Transverse colon (tissue), 4 donors: ENCODE measurements at regions not wholly inside any gene's neighbourhood (a gene's known extent, or its start where the extent isn't known, plus 50 kb on each side); places are given as distances from the start of the nearest gene placed in this dataset.
"Not testable (repeated sequence)": the region's sequence is repeated elsewhere in the genome, so short reads cannot be mapped to it uniquely, and the experiment has no call there.

Experiments
- DNase-seq: peaks from one replicate; pipeline ENCODE4 v3.0.0-alpha.2; 2019
- H3K27ac ChIP-seq, 4 donors: fragments of 200-600 bp; sonication (generic); 2 replicates each; pipeline ENCODE4 v1.5.1; 2016 to 2018; ENCODE audit warnings: inconsistent platforms in 4 of 4
- H3K27me3 ChIP-seq: fragments of 200-600 bp; sonication (generic); 2 replicates; pipeline ENCODE4 v1.5.1; 2017; ENCODE audit warnings: inconsistent platforms
- H3K36me3 ChIP-seq, 4 donors: fragments of 200-600 bp; sonication (generic); 2 replicates each; pipeline ENCODE4 v1.5.1; 2017 to 2019; ENCODE audit warnings: inconsistent platforms in 4 of 4
- H3K4me1 ChIP-seq, 4 donors: fragments of 200-600 bp; sonication (generic); 2 replicates each; pipeline ENCODE4 v1.5.1; 2017 to 2020; ENCODE audit warnings: inconsistent platforms in 4 of 4
- H3K4me3 ChIP-seq, 4 donors: fragments of 200-600 bp; sonication (generic); 1 replicate in 1 of 4; 2 replicates in 3 of 4; pipeline versions ENCODE4 v1.5.1 to v1.6.1; 2017 to 2019; ENCODE audit warnings: inconsistent platforms in 4 of 4
- H3K9me3 ChIP-seq, 2 donors: fragments of 200-600 bp; sonication (generic); 2 replicates each; pipeline ENCODE4 v1.5.1; 2017 to 2019; ENCODE audit warnings: inconsistent platforms in 2 of 2
- EP300 ChIP-seq: sonication (generic); formaldehyde crosslinking; IDR thresholded peaks from one replicate; pipeline ENCODE4 v1.6.1; 2017; ENCODE audit warnings: antibody characterized with exemption, low read depth
- POLR2A ChIP-seq: fragments of 450-650 bp; IDR thresholded peaks from one replicate; pipeline ENCODE4 v1.6.1; 2016; ENCODE audit warnings: antibody characterized with exemption, mild to moderate bottlenecking, moderate library complexity
- POLR2AphosphoS5 ChIP-seq, 3 donors: sonication (generic); formaldehyde crosslinking; IDR thresholded peaks; one replicate each; pipeline ENCODE4 v1.6.1; 2016; ENCODE audit warnings: antibody characterized with exemption in 3 of 3
- WGBS, 2 donors: methylation state at CpG; one replicate each; pipeline ENCODE4 v1.1.5; 2018; ENCODE audit warnings: low coverage in 1 of 2; 5-methylcytosine and 5-hydroxymethylcytosine counted together
- in situ Hi-C, 4 donors: fragments of 200-750 bp; cut with MboI; loops; one replicate each; pipeline versions ENCODE4 v1.15.0 to v1.15.1; 2017; ENCODE audit warnings: low sequenced_read_pairs in 3 of 4, low pct_ligation_motif_present in 1 of 4, low pct_unique_long_range_greater_than_20kb in 1 of 4
- intact Hi-C: fragments of 100-400 bp; cut with DNase I; formaldehyde crosslinking; loops from one replicate; pipeline ENCODE4 v1.15.1; 2023; ENCODE audit warnings: low total_unique reads
- TF ChIP-seq, protein P1 (sequence below), 5 experiments: fragments of 200-600 bp in 3 of 5; fragments of 450-650 bp in 2 of 5; sonication (generic) in 3 of 5; IDR thresholded peaks; 1 replicate in 2 of 5; 2 replicates in 3 of 5; pipeline ENCODE4 v1.5.1; 2016 to 2017; ENCODE audit warnings: antibody characterized with exemption in 5 of 5, inconsistent platforms in 3 of 5, mild to moderate bottlenecking in 2 of 5, moderate library complexity in 1 of 5

DNA sequence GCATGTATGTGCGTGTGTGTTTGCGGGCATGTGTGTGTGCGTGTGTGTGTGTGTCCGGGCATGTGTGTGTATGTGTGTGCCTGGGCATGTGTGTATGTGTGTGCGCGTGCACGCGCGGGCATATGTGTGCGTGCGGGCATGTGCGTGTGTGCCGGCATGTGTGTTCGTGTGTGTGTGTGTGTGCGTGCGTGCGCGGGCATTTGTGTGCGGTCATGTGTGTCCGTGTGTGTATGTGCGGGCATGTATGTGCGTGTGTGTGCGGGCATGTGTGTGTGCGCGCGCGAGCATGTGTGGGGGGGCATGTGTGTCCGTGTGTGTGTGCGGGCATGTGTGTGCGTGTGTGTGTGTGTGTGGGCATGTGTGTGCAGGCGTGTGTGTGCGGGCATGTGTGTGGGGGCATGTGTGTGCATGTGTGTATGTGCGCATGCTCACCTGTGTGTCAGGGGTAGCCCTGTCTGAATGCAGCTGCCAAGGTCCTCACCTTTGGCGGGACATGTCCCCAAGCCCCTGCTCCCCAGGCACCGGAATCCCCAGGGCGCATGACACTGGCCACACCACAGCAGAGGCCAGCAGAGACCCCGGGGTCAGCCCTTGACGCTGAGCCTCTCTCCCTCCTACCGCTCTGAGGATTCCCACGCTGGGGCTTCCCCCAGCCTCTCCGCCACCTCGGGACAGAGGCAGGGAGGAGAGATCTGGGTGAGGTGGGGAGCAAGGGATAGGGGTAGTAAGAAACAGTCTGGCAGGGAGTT is 109.5 kb upstream of the NCOR2 start:
- Histone ChIP-seq H3K4me3 (no peak overlapping the region), H3K36me3 (no peaks in the 10 kb centered on the region), H3K9me3 (no peaks in the 10 kb centered on the region), H3K4me1 (peaks cover 11 to 20% (median 15%) of the 10 kb centered on the region in 4 donors), H3K27me3 (no peaks in the 10 kb centered on the region), H3K27ac (peak overlapping the region in 3 of 4 donors; percentile 64 to 76 (median 69))
- TF ChIP-seq POLR2AphosphoS5 (IDR thresholded peaks at IDR 0.05) = no peak
- TF ChIP-seq EP300 = no peak
- TF ChIP-seq, protein P1, sequence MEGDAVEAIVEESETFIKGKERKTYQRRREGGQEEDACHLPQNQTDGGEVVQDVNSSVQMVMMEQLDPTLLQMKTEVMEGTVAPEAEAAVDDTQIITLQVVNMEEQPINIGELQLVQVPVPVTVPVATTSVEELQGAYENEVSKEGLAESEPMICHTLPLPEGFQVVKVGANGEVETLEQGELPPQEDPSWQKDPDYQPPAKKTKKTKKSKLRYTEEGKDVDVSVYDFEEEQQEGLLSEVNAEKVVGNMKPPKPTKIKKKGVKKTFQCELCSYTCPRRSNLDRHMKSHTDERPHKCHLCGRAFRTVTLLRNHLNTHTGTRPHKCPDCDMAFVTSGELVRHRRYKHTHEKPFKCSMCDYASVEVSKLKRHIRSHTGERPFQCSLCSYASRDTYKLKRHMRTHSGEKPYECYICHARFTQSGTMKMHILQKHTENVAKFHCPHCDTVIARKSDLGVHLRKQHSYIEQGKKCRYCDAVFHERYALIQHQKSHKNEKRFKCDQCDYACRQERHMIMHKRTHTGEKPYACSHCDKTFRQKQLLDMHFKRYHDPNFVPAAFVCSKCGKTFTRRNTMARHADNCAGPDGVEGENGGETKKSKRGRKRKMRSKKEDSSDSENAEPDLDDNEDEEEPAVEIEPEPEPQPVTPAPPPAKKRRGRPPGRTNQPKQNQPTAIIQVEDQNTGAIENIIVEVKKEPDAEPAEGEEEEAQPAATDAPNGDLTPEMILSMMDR (IDR thresholded peaks at IDR 0.05) = no peak
- TF ChIP-seq POLR2A = no peak
- 91 to 95% methylated on average over 11 to 42 of the region's 42 CpGs for WGBS, 2 donors
- in situ Hi-C loops (no loop called here), intact Hi-C loops (no loop called here)
- no peak for DNase-seq

DNA sequence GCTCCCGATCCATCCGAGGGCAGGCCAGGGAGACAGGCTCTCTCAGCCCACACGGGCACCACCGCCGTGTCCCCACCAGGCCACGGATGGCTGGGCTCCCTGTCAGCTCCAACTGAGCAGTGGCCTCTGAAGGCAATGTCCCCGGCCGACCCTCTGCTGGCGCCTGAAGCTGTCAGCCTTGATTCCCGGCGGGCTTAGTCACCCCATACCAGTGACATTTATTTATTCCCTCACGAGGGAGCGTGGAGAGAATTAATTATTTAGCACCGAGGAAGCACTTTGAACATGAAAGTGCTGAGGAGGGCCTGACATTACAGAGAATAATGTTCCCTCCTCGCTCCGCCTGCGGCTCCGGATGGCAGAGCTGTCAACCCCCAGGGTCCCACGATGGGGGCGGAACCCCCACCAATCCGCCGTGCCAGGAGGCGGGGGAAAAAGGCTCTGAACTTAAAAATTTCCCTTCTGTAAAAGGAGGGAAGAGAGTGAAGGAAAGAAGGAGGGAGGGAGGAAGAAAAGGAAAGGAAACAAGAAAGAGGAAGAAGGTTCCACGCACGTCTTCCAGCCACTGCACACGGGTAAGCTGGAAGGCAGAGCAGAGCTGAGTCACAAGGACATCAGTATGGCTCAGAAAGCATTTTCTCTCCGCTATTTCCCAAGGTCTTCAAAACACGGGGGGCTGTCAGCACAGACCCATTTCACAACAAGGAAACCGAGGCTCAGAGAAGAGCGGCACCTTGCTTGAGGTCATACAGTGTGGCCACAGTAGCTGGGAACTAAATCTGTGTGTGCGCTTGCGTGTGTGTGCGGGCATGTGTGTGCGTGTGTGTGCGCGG is 108.7 kb upstream of the NCOR2 start:
- 54 to 67% methylated on average over 14 to 36 of the region's 36 CpGs for WGBS, 2 donors
- Histone ChIP-seq H3K9me3 (no peaks in the 10 kb centered on the region), H3K4me3 (no peak overlapping the region), H3K36me3 (no peaks in the 10 kb centered on the region), H3K27ac (peak overlapping the region; percentile 56 to 76 (median 66)), H3K4me1 (peaks cover 6 to 19% (median 11%) of the 10 kb centered on the region in 4 donors), H3K27me3 (no peaks in the 10 kb centered on the region)
- intact Hi-C loops = no loop called here
- TF ChIP-seq POLR2AphosphoS5 (IDR thresholded peaks at IDR 0.05) = peak in 2 of 3 donors; percentile 8 to 64
- TF ChIP-seq, protein P1 (IDR thresholded peaks at IDR 0.05) = peak in 1 of 5 experiments; percentile 40
- peak; percentile 6 for TF ChIP-seq EP300
- TF ChIP-seq POLR2A = no peak
- no peak for DNase-seq
- in situ Hi-C loops = no loop called here

DNA sequence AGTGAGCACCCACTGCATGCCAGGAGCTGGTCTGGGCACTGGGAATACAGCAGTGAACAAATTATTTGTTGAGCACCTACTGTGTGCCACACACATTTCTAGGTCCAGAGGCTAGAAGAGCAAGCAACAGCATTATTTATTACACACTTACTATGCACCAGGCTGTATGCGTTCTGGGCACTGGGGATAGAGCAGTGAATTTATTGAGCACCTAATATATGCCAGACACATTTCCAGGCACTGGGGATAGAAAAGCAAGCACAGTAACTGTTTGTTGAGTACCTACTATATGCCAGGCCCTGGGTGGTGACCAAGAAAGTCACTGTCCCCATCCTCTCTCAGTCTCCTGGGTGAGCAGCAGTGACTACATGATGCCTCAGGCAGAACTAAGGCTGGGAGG is 107.5 kb upstream of the NCOR2 start:
- no peak for DNase-seq
- in situ Hi-C loops = no loop called here
- whole genome bisulfite sequencing, 2 donors = 80 to 100% methylated on average over 1 of the region's 1 CpG
- Histone ChIP-seq H3K27ac (peak overlapping the region in 2 of 4 donors; percentile 64 to 69), H3K9me3 (no peaks in the 10 kb centered on the region), H3K4me3 (no peak overlapping the region), H3K36me3 (no peaks in the 10 kb centered on the region), H3K4me1 (peaks cover 6 to 18% (median 10%) of the 10 kb centered on the region in 4 donors), H3K27me3 (no peaks in the 10 kb centered on the region)
- TF ChIP-seq POLR2A = no peak
- no peak for TF ChIP-seq POLR2AphosphoS5 (IDR thresholded peaks at IDR 0.05)
- TF ChIP-seq, protein P1 (IDR thresholded peaks at IDR 0.05) = no peak
- TF ChIP-seq EP300 = no peak
- intact Hi-C loops = no loop called here

DNA sequence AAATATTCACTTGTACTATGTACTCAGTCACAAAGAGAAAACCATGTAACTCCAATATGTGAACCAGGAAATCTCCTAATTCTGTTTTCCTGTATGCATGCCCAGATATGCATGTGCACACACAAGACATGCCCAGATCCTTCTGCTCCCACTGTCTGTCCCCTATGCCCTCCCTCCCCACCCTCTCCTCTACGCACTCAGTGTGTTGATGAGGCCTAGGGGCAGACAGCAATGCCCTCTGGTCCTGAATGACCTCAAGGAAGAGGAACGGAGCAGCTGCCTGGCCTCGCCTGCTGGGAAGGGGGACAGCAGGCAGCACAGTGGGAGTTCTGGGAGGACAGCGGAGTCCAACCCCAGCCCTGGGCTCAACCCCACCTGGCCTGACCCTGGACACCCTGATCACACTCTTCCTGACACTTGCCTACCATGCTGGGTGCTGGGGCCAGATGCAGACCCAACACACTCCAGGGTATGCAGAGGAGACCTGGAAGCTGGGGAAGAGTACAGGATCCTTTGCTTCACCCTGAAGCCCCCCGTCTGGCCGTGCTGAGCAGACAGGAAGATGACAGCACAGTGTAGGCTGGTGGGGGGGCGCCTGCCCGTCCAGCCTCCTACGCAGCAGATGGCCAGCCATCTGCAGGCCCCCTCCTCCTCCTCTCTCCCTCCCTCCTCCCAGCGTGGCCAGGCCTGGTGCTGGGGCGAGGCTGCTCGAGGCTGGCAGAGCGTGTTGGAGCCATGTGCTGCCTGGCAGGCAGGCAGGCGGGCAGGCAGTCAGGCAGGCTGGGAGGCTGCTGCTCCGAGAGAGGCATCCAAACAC is 106.6 kb upstream of the NCOR2 start:
- intact Hi-C loops = no loop called here
- Histone ChIP-seq H3K4me3 (no peak overlapping the region), H3K9me3 (no peaks in the 10 kb centered on the region), H3K27ac (no peak overlapping the region), H3K36me3 (no peaks in the 10 kb centered on the region), H3K4me1 (peaks cover 0 to 12% (median 3%) of the 10 kb centered on the region in 4 donors), H3K27me3 (no peaks in the 10 kb centered on the region)
- TF ChIP-seq EP300 (no peak), POLR2AphosphoS5 (IDR thresholded peaks at IDR 0.05) (no peak), POLR2A (no peak)
- TF ChIP-seq, protein P1 (IDR thresholded peaks at IDR 0.05) = no peak
- no peak for DNase-seq
- 40 to 69% methylated on average over 2 to 15 of the region's 15 CpGs for WGBS, 2 donors
- in situ Hi-C loops = no loop called here

DNA sequence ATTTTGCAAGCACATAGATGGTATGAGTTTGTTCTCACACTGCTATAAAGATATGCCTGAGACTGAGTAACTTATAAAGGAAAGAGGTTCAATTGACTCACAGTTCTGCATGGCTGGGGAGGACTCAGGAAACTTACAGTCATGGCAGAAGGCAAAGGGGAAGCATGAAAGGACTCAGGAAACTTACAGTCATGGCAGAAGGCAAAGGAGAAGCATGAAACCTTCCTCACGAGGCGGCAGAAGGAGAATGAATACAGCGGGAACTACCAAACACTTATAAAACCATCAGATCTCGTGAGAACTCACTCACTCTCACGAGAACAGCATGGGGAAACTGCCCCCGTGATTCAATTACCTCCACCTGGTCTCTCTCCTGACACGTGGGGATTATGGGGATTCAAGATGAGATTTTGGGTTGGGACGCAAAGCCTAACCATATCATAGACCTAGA is 101.9 kb upstream of the NCOR2 start:
- H3K27me3 ChIP-seq, in situ Hi-C loops, H3K4me3 ChIP-seq, DNase-seq, intact Hi-C loops, H3K36me3 ChIP-seq, H3K4me1 ChIP-seq, H3K9me3 ChIP-seq, H3K27ac ChIP-seq: not testable (repeated sequence)
- WGBS, 2 donors = 72 to 74% methylated on average over 3 to 8 of the region's 8 CpGs
